RWPE2 (cell line): ENCODE measurements at regions not wholly inside any gene's neighbourhood (a gene's known extent, or its start where the extent isn't known, plus 50 kb on each side); places are given as distances from the start of the nearest gene placed in this dataset.
A peak's percentile ranks its signal among the peaks of the same experiment; 100 is the strongest.

Experiments used
- ATAC-seq: fragments of 200-7000 bp; cut with Tn5 transposase; 3 replicates; pipeline ENCODE4 v1.9.1; 2021; ENCODE audit warnings: low read depth
- DNase-seq: peaks from one replicate; pipeline ENCODE4 v3.0.0-alpha.2; 2020; ENCODE audit warnings: low spot score
- H3K27ac ChIP-seq: fragments of 450-650 bp; 2 replicates; pipeline ENCODE4 v1.5.1; 2017; ENCODE audit warnings: mild to moderate bottlenecking; ENCODE audit not compliant: poor library complexity, severe bottlenecking
- H3K27me3 ChIP-seq: fragments of 250-450 bp; sonication (Bioruptor Pico); 2 replicates; pipeline ENCODE4 v1.5.1; 2021; ENCODE audit warnings: mild to moderate bottlenecking, moderate library complexity; ENCODE audit not compliant: insufficient read depth, poor library complexity, severe bottlenecking
- H3K36me3 ChIP-seq: fragments of 250-450 bp; sonication (Bioruptor Pico); 2 replicates; pipeline ENCODE4 v1.5.1; 2020; ENCODE audit warnings: low read depth, mild to moderate bottlenecking, moderate library complexity
- H3K4me1 ChIP-seq: fragments of 250-450 bp; sonication (Bioruptor Pico); 2 replicates; pipeline ENCODE4 v1.5.1; 2021; ENCODE audit warnings: mild to moderate bottlenecking, moderate library complexity; ENCODE audit not compliant: insufficient read depth, poor library complexity, severe bottlenecking
- H3K4me3 ChIP-seq: fragments of 250-450 bp; sonication (Bioruptor Pico); 2 replicates; pipeline ENCODE4 v1.5.1; 2021; ENCODE audit warnings: mild to moderate bottlenecking, moderate library complexity; ENCODE audit not compliant: severe bottlenecking
- H3K9me3 ChIP-seq: fragments of 250-450 bp; sonication (Bioruptor Pico); 2 replicates; pipeline ENCODE4 v1.5.1; 2021; ENCODE audit warnings: mild to moderate bottlenecking, moderate library complexity; ENCODE audit not compliant: severe bottlenecking
- TF ChIP-seq, protein P1 (sequence below): fragments of 450-650 bp; IDR thresholded peaks from one replicate; pipeline ENCODE4 v1.5.1; 2017; ENCODE audit warnings: mild to moderate bottlenecking, moderate library complexity; ENCODE audit not compliant: poor library complexity, severe bottlenecking

DNA sequence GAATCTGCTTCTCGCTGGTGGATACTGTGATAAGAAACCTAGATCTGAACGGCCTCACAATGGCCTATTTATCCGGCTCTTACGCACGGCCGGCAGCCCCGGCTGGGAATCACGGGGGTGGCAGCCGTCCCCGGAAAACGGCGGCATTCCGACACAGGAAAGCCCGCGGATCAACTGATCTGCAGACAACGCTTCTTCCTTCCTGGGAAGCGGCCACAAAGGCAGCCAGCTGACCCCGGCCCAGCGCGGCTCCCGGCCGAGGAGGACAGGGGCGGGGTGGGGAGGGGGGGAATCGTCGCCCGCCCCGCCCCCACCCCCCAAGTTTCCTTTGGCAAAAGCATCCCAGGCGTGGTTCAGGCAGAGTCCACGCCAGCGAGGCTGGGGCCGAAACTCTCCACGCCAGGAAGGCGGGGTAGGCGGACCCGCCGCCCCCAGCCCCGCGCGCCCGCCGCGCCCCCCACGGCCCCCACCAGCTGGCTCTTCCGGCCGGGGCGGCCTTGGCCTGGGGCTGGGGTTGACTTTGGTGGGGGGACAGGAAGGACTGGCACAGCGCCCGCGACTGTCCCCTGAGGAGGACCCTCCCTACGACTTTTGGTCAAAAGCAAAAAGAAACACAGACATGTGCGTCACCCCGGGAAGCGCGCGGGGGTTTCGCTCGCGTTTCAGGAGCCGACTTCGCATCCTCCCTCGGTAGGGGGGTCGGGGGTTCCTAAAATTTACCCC, 247.7 kb upstream of the ANKRD55 start:
- DNase-seq (no peak), ATAC-seq (peak; percentile 75)

DNA sequence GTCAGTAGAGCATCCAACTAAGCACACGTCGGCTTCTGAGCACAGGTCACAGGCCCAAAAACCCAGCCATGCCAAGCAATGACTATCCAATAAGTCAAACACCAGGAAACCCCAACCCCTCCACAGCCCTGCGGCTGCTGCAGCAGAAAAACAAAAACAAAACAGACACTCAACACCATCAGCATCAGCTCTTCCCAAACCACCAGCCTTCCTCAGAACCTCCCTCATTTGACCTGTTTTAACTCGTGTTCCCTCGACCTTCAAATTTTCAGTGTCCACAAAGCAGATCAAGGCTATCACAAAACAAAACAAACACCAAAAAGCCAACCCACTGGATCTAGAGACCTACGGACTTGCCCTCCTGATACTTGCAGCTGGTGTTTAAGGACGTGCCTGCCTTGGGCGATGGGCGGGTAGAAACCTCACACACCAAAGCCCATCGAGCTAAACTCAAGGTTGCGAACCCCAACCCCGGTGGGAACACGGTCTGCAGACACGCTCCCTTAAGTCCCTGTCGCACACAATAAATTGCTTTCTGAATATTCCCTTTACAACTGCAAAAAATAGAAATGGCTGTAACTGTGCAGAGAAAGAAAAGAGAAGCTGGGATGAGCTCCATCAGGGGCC, 247.1 kb upstream of the ANKRD55 start:
- Histone ChIP-seq H3K9me3 (no peaks in the 10 kb centered on the region), H3K27me3 (no peaks in the 10 kb centered on the region), H3K4me1 (no peaks in the 10 kb centered on the region), H3K4me3 (peak overlapping the region; percentile 42), H3K36me3 (no peaks in the 10 kb centered on the region), H3K27ac (no peak overlapping the region)
- DNase-seq (no peak), ATAC-seq (no peak)
- TF ChIP-seq, protein P1, sequence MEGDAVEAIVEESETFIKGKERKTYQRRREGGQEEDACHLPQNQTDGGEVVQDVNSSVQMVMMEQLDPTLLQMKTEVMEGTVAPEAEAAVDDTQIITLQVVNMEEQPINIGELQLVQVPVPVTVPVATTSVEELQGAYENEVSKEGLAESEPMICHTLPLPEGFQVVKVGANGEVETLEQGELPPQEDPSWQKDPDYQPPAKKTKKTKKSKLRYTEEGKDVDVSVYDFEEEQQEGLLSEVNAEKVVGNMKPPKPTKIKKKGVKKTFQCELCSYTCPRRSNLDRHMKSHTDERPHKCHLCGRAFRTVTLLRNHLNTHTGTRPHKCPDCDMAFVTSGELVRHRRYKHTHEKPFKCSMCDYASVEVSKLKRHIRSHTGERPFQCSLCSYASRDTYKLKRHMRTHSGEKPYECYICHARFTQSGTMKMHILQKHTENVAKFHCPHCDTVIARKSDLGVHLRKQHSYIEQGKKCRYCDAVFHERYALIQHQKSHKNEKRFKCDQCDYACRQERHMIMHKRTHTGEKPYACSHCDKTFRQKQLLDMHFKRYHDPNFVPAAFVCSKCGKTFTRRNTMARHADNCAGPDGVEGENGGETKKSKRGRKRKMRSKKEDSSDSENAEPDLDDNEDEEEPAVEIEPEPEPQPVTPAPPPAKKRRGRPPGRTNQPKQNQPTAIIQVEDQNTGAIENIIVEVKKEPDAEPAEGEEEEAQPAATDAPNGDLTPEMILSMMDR, result no peak

More for the DNA sequence above, 247.7 kb upstream of the ANKRD55 start:
- TF ChIP-seq, protein P1, result no peak
- H3K36me3 ChIP-seq, result no peaks in the 10 kb centered on the region
- H3K9me3 ChIP-seq, result no peaks in the 10 kb centered on the region
- H3K27ac ChIP-seq, result no peak overlapping the region
- peak overlapping the region; percentile 42 for H3K4me3 ChIP-seq
- no peaks in the 10 kb centered on the region for H3K4me1 ChIP-seq
- no peaks in the 10 kb centered on the region for H3K27me3 ChIP-seq

DNA sequence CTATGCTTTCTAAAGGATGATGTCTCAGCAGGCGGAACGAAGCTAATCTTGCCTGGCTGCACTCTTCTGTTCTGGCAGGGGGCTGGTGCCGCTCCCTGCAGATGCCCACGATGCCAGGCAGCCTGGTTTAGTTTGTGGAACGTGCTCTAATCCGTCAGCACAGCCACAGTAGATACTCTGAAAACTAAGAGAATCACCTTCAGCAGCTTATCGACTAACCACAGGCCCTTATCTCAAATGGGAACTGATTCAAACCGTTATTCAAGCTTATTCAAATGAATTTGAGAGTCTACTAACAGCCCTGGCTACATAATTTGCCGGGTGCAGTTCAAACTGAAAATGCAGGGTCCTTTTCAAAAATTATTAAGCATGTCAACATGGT, 246.6 kb upstream of the ANKRD55 start:
- DNase-seq (no peak), ATAC-seq (no peak)
- Histone ChIP-seq H3K4me1 (no peaks in the 10 kb centered on the region), H3K9me3 (no peaks in the 10 kb centered on the region), H3K36me3 (no peaks in the 10 kb centered on the region), H3K4me3 (no peak overlapping the region), H3K27ac (no peak overlapping the region), H3K27me3 (no peaks in the 10 kb centered on the region)
- TF ChIP-seq, protein P1, result no peak

DNA sequence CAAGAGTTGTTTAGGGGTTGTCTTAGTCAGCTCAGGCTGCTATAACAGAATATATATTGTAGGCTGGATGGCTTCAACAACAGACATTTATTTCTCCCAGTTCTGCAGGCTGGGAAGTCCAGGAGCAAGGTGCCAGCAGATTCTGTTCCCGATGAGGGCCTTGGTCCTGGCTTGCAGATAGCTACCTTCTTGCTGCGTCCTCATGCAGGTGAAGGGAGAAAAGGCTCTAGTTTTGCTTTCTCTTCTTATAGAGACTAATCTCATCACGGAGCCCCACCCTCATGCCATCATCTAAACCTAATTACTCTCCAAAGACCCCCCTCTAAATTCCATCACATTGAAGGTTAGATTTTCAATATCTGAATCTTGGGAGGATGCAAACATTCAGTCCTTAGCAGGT, 246.0 kb upstream of the ANKRD55 start:
- no peak overlapping the region for H3K27ac ChIP-seq
- TF ChIP-seq, protein P1, result no peak
- DNase-seq (no peak), ATAC-seq (no peak)
- H3K4me3 ChIP-seq, result no peak overlapping the region
- no peaks in the 10 kb centered on the region for H3K27me3 ChIP-seq
- no peaks in the 10 kb centered on the region for H3K4me1 ChIP-seq
- H3K36me3 ChIP-seq, result no peaks in the 10 kb centered on the region
- no peaks in the 10 kb centered on the region for H3K9me3 ChIP-seq

DNA sequence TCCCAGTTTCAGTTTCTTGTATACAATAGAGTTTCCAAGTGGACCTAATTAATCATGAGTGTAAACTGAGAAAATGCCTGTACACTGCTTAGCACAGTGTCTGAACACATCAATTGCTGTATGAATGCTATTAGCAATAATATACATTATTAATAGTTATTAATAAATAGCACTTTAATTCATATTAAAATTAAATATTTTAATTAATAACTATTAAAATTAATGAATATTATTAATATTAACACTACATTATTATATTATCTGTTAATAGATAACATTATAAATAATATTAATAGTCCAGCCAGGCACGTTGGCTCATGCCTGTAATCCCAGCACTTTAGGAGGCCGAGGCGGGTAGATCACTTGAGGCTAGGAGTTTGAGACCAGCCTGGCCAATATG, 244.9 kb upstream of the ANKRD55 start:
- DNase-seq (no peak), ATAC-seq (no peak)
- H3K36me3 ChIP-seq, result no peaks in the 10 kb centered on the region
- no peaks in the 10 kb centered on the region for H3K9me3 ChIP-seq
- TF ChIP-seq, protein P1, result no peak
- H3K27ac ChIP-seq, result no peak overlapping the region
- no peaks in the 10 kb centered on the region for H3K27me3 ChIP-seq
- H3K4me1 ChIP-seq, result no peaks in the 10 kb centered on the region
- H3K4me3 ChIP-seq, result no peak overlapping the region
